T-helper 2 cell (primary cell): ENCODE measurements at regions not wholly inside any gene's neighbourhood (a gene's known extent, or its start where the extent isn't known, plus 50 kb on each side); places are given as distances from the start of the nearest gene placed in this dataset.
"Not testable (repeated sequence)": the region's sequence is repeated elsewhere in the genome, so short reads cannot be mapped to it uniquely, and the experiment has no call there.

Experiments
- DNase-seq, 5 experiments: peaks; one replicate each; pipeline versions ENCODE4 v3.0.0 to v3.0.0-alpha.2; 2012 to 2022

DNA sequence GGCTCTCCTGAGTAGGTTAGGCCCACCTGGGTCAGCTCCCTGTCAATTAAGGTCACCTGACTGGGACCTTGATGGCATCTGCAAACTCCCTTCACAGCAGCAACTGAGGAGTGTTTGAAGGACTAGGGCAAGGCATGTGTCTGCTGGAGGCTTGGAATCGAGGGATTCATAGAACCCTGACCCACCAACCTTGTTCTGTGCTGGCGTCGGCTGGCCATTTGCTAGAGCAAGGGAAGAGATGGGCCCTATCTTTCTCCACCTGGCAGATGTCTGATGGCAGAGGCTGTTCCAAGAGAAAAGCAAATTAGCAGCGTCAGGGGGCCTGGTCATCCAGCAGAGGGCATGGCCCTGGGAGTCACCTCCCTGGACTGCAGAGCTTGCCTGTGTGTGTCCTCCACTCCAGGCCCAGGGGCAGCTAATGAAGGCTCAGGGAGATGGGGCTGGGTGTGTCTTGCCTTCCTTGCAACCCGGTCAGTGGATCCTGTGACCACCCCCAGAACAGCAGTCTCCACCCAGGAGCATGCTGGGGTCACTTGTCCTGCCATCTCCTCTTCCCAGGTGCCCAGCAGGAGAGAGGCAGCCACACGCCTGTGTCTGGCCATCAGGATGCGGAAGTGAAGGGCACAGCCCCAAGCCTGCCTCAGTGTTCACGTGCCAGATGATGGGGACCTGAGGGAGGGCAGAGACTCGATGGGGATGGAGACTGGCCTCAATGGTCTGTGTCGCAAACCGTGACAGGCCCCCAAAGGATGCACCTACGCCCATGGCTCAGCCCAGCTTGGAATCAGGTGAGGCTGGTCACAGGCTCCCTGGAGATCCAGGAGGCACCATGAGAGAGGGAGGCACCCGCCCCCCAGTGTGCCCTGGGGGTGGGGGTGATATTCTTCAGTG lies 53.9 kb downstream of the BARX1 start:
- DNase-seq = no peak

GRCh38 chr9:93900436-93900819 lies 54.7 kb downstream of the BARX1 start:
- no peak for DNase-seq

DNA sequence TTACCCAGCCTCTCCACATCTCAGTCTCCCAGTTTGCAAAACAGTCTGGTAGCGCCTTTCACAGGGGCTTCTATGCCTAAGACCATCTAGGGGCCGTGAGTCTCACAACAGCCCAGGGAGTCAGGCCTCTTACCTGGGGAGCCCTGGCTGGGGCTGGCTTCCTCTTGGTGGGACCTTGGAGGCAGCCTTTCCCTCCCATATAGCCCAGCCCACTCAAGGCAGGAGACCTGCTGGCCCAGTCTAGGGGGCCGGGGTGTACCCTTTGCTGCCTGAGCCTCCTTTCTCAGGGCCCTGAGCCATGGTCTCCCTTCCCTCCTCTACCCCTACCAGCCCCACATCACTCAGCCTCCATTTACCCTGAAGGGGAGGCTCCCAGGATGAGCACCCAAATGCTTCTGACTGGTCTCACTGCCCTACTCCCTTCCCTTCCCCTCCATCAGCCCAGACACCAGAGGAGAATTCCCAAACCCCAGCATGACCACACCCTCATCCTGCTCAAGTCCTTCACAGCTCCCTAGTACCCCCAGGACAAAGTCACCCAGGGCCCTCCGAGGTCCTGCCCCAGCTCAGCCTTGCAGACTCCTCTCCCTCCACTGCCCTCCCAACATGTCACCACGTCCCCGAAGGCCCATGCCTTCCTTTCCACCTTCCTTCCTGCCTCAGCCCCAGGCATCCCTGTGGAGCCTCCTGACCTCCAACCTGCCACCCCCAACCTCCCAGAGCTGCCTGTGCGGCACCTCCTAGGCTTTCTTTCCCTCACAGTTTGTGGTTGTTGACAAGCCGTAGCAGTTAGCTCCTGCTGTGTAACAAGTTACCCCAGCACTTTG lies 55.3 kb downstream of the BARX1 start:
- DNase-seq = no peak

DNA sequence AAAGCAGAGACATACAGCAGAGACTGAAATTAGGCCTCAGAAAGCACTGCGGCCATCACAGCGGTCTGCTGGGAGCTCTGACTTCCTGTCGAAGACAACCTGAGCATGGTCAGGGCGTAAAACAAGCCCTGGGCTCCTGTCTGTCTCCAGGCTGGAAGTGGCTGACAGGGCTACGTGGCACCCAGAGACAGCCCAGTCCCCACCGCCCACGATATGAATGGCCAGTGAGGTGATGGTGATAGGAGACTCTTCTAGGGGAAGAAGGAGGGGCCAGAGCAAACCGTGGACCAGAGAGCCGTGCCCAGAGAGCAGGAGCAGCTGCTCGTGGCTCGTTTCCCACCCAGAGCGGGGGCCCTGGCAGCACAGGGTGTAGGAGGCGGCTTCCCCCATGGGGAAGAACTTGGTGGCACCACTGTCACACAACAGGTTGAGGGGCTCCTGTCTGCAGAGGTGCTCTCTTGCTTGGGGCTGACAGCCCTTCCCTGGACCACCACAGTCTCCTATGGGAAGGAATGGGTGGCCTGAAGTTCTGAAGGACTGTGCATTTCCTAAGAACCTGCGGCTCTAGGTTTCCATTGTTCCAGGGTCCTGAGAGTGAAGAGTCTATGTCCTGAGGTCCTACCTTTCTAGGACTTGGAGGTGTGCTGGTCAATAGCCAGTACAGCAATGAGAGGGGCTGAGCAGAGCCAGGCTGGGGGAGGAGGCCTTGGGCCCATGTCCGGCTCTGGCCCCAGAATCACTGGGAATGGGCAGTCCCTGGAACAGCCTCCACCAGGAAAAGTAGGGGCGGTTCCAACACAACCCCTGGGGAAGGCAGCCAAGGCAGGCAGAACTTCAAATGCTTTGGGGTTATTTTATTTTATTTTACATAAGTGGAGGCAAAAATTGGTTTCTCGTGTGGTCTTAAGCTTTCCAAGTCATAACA lies 56.4 kb downstream of the BARX1 start:
- DNase-seq = no peak

- DNase-seq = peak in 1 of 5 experiments; percentile 25
These were observed 57.1 kb downstream of the BARX1 start for GRCh38 chr9:93898026-93898425.

- no peak for DNase-seq
These were observed 57.8 kb downstream of the BARX1 start for GRCh38 chr9:93897075-93897970.

GRCh38 chr9:93896496-93897033 lies 58.6 kb downstream of the BARX1 start:
- DNase-seq = no peak

- DNase-seq = no peak
These were observed 59.1 kb downstream of the BARX1 start for GRCh38 chr9:93896093-93896492.

- DNase-seq = no peak
These were observed 59.6 kb downstream of the BARX1 start for GRCh38 chr9:93895535-93895934.

GRCh38 chr9:93894691-93895079 lies 60.5 kb downstream of the BARX1 start:
- DNase-seq = no peak

DNA sequence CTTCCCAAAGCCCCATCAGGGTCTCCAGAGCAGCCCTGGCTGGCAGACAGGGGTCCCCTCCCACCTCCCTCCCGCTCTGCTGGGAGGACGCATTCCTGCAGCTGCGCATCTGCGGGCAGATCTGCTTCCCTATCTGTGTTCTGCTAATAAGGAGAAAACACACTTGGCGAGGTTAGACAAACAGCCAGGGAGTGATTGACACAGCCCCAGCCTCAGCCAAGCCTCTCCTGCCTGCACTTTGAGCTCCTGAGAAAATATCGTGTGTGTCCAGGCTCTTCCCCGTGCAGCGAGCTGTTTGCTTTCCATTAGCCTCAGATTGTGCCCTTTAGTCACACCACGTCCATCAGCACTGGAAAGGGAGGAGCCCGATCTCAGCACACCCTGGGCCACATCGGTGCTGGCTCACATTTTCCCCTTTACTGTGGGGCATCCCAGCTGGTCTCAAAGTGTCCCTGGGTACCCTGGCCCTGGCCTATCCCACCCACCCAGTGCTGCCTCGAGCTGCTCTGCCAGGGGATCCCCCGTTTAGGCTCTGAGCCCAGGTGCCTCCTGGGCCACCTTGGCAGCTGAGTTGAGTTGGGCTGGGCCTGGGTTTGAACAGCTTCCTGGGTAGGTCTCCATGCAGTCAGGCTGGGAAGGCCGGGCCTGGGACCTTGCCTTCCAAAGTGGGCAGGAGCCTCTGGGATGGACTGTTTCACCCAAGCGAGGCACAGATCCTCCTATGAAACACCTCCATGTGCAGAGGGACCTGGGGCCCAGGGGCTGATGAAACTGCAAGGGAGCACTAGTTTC lies 61.1 kb downstream of the BARX1 start:
- DNase-seq = no peak

- no peak for DNase-seq
These were observed 62.0 kb downstream of the BARX1 start for GRCh38 chr9:93893194-93893593.

- DNase-seq = no peak
These were observed 62.4 kb downstream of the BARX1 start for GRCh38 chr9:93892748-93893147.

GRCh38 chr9:93891549-93892310 lies 63.4 kb downstream of the BARX1 start:
- no peak for DNase-seq

GRCh38 chr9:93891050-93891449 lies 64.1 kb downstream of the BARX1 start:
- DNase-seq = no peak

- no peak for DNase-seq
These were observed 64.7 kb downstream of the BARX1 start for GRCh38 chr9:93890436-93890935.

DNA sequence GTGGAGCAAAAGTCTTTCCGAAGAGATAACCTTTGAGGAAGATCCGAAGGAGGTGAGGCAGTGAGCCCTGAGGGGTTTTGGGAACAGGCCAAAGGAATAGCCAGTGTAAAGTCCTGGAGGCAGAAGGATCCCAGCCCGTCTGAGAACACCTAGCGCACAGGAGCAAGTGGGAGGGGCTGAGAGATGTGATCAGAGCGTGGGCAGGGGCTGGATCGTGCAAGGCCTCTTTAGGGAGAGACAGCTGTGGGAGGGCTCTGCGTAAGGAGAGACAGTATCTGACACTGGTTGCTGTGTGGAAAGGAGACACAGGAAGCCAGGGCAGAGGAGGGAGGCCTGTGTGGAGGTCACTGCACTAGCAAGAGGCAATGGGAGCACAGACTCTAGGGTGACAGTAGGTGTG lies 68.2 kb downstream of the BARX1 start:
- no peak for DNase-seq

- no peak for DNase-seq
These were observed 70.3 kb downstream of the BARX1 start for GRCh38 chr9:93884808-93885207.

DNA sequence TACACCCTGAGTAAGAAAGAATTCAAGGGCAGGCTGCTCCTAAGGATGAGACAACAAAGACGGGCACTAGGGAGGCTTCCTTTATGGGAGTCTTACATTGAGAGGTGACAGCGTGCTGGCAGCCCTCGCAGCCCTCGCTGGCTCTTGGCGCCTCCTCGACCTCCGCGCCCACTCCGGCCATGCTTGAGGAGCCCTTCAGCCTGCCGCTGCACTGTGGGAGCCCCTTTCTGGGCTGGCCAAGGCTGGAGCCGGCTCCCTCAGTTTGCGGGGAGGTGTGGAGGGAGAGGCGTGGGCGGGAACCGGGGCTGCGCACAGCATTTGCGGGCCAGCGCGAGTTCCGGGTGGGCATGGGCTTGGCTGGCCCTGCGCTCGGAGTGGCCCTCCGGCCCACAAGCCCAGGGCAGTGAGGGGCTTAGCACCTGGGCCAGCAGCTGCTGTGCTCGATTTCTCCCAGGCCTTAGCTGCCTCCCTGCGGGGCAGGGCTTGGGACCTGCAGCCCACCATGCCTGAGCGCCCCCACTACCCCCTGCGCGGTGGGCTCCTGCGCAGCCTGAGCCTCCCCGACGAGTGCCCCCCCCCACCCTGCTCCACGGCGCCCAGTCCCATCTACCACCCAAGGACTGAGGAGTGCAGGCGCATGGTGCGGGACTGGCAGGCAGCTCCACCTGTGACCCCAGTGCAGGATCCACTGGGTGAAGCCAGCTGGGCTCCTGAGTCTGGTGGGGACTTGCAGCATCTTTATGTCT lies 75.3 kb downstream of the BARX1 start:
- not testable (repeated sequence) for DNase-seq
